Heart left ventricle (tissue), 13 donors: ENCODE measurements at regions not wholly inside any gene's neighbourhood (a gene's known extent, or its start where the extent isn't known, plus 50 kb on each side); places are given as distances from the start of the nearest gene placed in this dataset.

Source experiments
- CTCF ChIP-seq, 12 donors: fragments of 200-600 bp; sonication (generic) in 4 of 12; IDR thresholded peaks; one replicate each; pipeline versions ENCODE4 v1.5.0 to v1.8.0; 2018 to 2022; ENCODE audit warnings: antibody characterized with exemption in 12 of 12, mild to moderate bottlenecking in 5 of 12
- POLR2A ChIP-seq, 2 donors: fragments of 450-650 bp; IDR thresholded peaks; one replicate each; pipeline ENCODE4 v1.6.1; 2017; ENCODE audit warnings: antibody characterized with exemption in 2 of 2, mild to moderate bottlenecking in 2 of 2, moderate library complexity in 2 of 2
- donor health status: ischemic (EF 13 %, LVEDD 7.1; RV severe dilation, severe dysfunction).
- donor health status: DM: no; HTN: yes; CAD: no.
- donor health status: DM: no; HTN: no; CAD: no.
- donor health status: ischemic (EF 25% LVEDD 6.9; RV normal size, moderate dysfunction).
- donor health status: ischemic (EF 25% LVEDD 5.7; RV mildly dilated, moderate dysfunction).
- donor health status: ischemic (EF 35%, LVEDD 5.7; RV mildly dilated, moderate dysfunction).
- donor health status: nonischemic (EF 11% LVEDD 7.7; RV severe dilation, severe dysfunction).
- donor health status: DM: yes; HTN: yes; CAD: no.
- donor health status: PGD.
- donor health status: ischemic (EF 29% LVEDD 5.4; RV normal size, mild dysfunction).
- donor health status: nonischemic (EF 23%, LVEDD 6.1; RV moderate dilation, normal function).

GRCh38 chr1:178587096-178587495 lies 74.2 kb downstream of the TEX35 start:
- TF ChIP-seq CTCF (IDR thresholded peaks at IDR 0.05) (no peak), POLR2A (IDR thresholded peaks at IDR 0.05) (no peak)
